ENCODE measurements at regions not wholly inside any gene's neighbourhood (a gene's known extent, or its start where the extent isn't known, plus 50 kb on each side); places are given as distances from the start of the nearest gene placed in this dataset.

DNA sequence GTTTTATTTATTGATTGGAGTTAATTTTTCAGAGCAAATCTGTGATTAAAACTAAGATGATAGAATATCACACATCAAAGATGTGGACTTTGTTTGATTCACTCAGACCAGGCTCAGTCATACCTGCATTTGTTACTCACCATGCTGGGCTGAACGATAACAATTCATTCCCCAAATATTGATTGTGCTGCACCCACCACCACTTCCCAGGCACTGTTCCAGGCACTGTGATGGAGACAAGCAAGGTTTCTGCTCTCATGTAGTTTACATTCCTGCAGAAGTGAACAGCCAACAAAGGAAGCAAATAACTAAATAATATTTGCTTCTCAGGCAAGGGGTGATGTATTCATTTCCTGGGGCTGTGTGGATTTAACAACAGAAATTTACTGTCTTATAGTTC, 428.3 kb downstream of the DNAH5 start:
- Histone ChIP-seq H3K36me3 (ENCODE audit: control insufficient read depth in 2 of 2, extremely low read depth in 1 of 2, insufficient read depth in 1 of 2, low read length in 1 of 2) (no peaks in the 10 kb centered on the region), H3K4me1 (ENCODE audit: control insufficient read depth in 1 of 2, extremely low read depth in 1 of 2, insufficient read depth in 2 of 2, low read length in 2 of 2) (no peaks in the 10 kb centered on the region), H3K9me3 (no peaks in the 10 kb centered on the region), H3K4me3 (ENCODE audit: control insufficient read depth in 1 of 2, extremely low read depth in 1 of 2, low read length in 1 of 2) (no peak overlapping the region), H3K27me3 (replicated peaks in 1 of 2; ENCODE audit: control insufficient read depth in 2 of 2, extremely low read depth in 1 of 2, insufficient read depth in 2 of 2, low read length in 1 of 2) (no peaks in the 10 kb centered on the region), H3K27ac (ENCODE audit: low read length) (no peak overlapping the region)
- ChIA-PET POLR2A (no interaction called here), CTCF (no interaction called here)
- Mint-ChIP-seq H3K27ac (no peak overlapping the region), H3K36me3 (no peaks in the 10 kb centered on the region), H3K4me3 (no peak overlapping the region), H3K27me3 (no peaks in the 10 kb centered on the region), H3K9me3 (peaks cover 4 to 13% (median 11%) of the 10 kb centered on the region in 3 donors), H3K4me1 (no peaks in the 10 kb centered on the region)
- ATAC-seq (replicated peaks in 1 of 4), result no peak
- WGBS (ENCODE audit: insufficient coverage), result no CpG with 5 or more reads among the region's 1 CpG
- no peak for DNase-seq

DNA sequence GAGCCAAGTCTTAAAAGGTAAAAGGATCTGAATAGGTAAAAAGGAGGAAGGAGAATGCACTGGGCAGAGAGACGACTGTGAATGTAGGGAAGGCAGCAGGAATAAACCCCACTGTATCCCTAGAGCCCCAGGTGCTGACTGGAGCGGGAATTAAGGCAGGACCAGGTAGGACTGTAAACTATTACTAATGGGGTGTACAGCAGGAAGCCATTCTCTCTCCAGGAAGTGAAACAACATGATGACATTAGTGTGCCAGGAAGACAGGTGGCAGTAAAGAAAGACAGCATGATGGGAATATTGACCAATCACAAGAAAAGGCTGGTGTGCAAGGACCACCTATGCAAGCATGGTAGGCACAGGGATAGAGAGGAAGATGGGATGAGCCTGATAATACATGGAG, 433.0 kb downstream of the DNAH5 start:
- H3K4me1 ChIP-seq (ENCODE audit: control insufficient read depth in 1 of 2, extremely low read depth in 1 of 2, insufficient read depth in 2 of 2, low read length in 2 of 2), result no peaks in the 10 kb centered on the region
- ChIA-PET CTCF (no interaction called here), POLR2A (no interaction called here)
- DNase-seq (no peak), ATAC-seq (replicated peaks in 1 of 4) (no peak)
- no peaks in the 10 kb centered on the region for H3K9me3 ChIP-seq
- Mint-ChIP-seq H3K9me3 (peaks cover 0 to 14% (median 5%) of the 10 kb centered on the region in 3 donors), H3K27ac (no peak overlapping the region), H3K4me3 (no peak overlapping the region), H3K36me3 (no peaks in the 10 kb centered on the region), H3K27me3 (no peaks in the 10 kb centered on the region), H3K4me1 (no peaks in the 10 kb centered on the region)
- no peak overlapping the region for H3K4me3 ChIP-seq (ENCODE audit: control insufficient read depth in 1 of 2, extremely low read depth in 1 of 2, low read length in 1 of 2)
- WGBS (ENCODE audit: insufficient coverage), result 60% methylated on average over 1 of the region's 2 CpGs
- H3K36me3 ChIP-seq (ENCODE audit: control insufficient read depth in 2 of 2, extremely low read depth in 1 of 2, insufficient read depth in 1 of 2, low read length in 1 of 2), result no peaks in the 10 kb centered on the region
- no peaks in the 10 kb centered on the region for H3K27me3 ChIP-seq (replicated peaks in 1 of 2; ENCODE audit: control insufficient read depth in 2 of 2, extremely low read depth in 1 of 2, insufficient read depth in 2 of 2, low read length in 1 of 2)
- no peak overlapping the region for H3K27ac ChIP-seq (ENCODE audit: low read length)

DNA sequence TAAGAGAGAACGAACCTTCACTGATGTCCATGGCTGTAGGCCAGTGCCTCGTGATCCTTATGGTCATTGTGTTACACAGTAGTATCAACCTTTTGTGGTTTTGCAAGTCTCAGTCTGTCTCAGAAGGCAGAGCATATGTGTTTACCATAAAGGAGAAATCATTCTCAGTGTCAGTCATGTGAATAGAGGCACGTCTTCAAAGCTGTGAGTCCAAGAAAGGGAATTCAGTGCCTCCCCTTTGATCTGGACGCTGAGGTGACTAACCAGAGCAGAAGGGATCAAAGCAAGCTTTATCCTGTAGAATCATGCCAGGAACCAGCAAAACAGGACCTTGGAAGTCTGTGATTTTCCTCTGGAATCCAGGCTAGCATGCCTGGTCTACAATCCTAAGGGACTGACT, 433.9 kb downstream of the DNAH5 start:
- 43% methylated on average over 4 of the region's 4 CpGs for WGBS (ENCODE audit: insufficient coverage)

DNA sequence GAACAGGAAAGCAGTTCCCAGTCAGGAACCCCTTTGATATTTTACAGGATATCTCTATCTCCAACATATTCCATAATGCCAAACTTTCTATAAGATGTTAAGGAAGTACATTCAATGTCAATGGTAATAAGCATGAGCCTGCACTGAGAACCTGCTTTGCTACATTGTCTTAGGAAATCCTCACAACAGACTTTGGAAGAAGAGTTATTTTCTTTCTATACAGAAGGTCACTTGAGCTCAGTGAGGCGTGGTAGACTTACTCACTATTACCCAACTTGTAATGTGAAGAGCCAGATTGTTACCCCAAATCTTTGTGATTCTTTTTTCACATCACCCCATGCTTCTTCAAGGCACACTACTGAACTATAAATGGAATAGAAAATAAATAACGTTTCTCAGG, 435.9 kb downstream of the DNAH5 start:
- Histone ChIP-seq H3K27ac (ENCODE audit: low read length) (no peak overlapping the region), H3K4me3 (ENCODE audit: control insufficient read depth in 1 of 2, extremely low read depth in 1 of 2, low read length in 1 of 2) (no peak overlapping the region), H3K4me1 (ENCODE audit: control insufficient read depth in 1 of 2, extremely low read depth in 1 of 2, insufficient read depth in 2 of 2, low read length in 2 of 2) (no peaks in the 10 kb centered on the region), H3K27me3 (replicated peaks in 1 of 2; ENCODE audit: control insufficient read depth in 2 of 2, extremely low read depth in 1 of 2, insufficient read depth in 2 of 2, low read length in 1 of 2) (no peaks in the 10 kb centered on the region), H3K36me3 (ENCODE audit: control insufficient read depth in 2 of 2, extremely low read depth in 1 of 2, insufficient read depth in 1 of 2, low read length in 1 of 2) (no peaks in the 10 kb centered on the region), H3K9me3 (no peaks in the 10 kb centered on the region)
- ChIA-PET CTCF (no interaction called here), POLR2A (no interaction called here)
- Mint-ChIP-seq H3K27ac (no peak overlapping the region), H3K4me3 (no peak overlapping the region), H3K36me3 (no peaks in the 10 kb centered on the region), H3K27me3 (no peaks in the 10 kb centered on the region), H3K9me3 (peaks cover 0 to 23% (median 5%) of the 10 kb centered on the region in 3 donors), H3K4me1 (no peaks in the 10 kb centered on the region)
- DNase-seq (no peak), ATAC-seq (replicated peaks in 1 of 4) (no peak)
- no CpG with 5 or more reads among the region's 2 CpGs for WGBS (ENCODE audit: insufficient coverage)

More for the DNA sequence above, 433.9 kb downstream of the DNAH5 start:
- Mint-ChIP-seq H3K4me3 (no peak overlapping the region), H3K36me3 (no peaks in the 10 kb centered on the region), H3K27ac (no peak overlapping the region), H3K27me3 (no peaks in the 10 kb centered on the region), H3K9me3 (peaks cover 0 to 20% (median 5%) of the 10 kb centered on the region in 3 donors), H3K4me1 (no peaks in the 10 kb centered on the region)
- ChIA-PET CTCF (no interaction called here), POLR2A (no interaction called here)
- Histone ChIP-seq H3K4me1 (ENCODE audit: control insufficient read depth in 1 of 2, extremely low read depth in 1 of 2, insufficient read depth in 2 of 2, low read length in 2 of 2) (no peaks in the 10 kb centered on the region), H3K27ac (ENCODE audit: low read length) (no peak overlapping the region), H3K36me3 (ENCODE audit: control insufficient read depth in 2 of 2, extremely low read depth in 1 of 2, insufficient read depth in 1 of 2, low read length in 1 of 2) (no peaks in the 10 kb centered on the region), H3K27me3 (replicated peaks in 1 of 2; ENCODE audit: control insufficient read depth in 2 of 2, extremely low read depth in 1 of 2, insufficient read depth in 2 of 2, low read length in 1 of 2) (no peaks in the 10 kb centered on the region), H3K9me3 (no peaks in the 10 kb centered on the region), H3K4me3 (ENCODE audit: control insufficient read depth in 1 of 2, extremely low read depth in 1 of 2, low read length in 1 of 2) (no peak overlapping the region)
- DNase-seq, result no peak
- no peak for ATAC-seq (replicated peaks in 1 of 4)

DNA sequence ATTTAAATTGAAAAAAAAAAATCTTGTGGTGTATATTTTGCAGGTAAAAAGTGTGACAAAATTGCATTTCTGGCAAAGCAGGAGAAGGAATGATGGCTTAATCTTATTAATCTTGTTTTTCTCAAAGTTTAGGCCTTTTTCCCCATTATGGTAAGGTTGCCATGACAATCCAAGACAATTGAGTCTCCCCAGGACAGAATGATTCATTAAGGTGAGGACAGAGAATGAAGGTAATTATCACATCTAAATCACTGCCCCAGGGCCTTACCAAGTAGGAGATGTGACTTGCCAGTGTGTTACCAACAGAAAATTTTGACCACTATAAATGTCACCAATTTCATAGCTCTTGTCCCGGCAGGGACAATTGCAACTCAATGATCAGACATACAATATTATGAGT, 439.2 kb downstream of the DNAH5 start:
- ATAC-seq (replicated peaks in 1 of 4), result no peak
- H3K9me3 ChIP-seq, result no peaks in the 10 kb centered on the region
- ChIA-PET POLR2A (no interaction called here), CTCF (no interaction called here)
- Mint-ChIP-seq H3K4me3 (no peak overlapping the region), H3K36me3 (no peaks in the 10 kb centered on the region), H3K4me1 (no peaks in the 10 kb centered on the region), H3K27me3 (no peaks in the 10 kb centered on the region), H3K9me3 (peaks cover 0 to 19% (median 5%) of the 10 kb centered on the region in 3 donors), H3K27ac (no peak overlapping the region)
- H3K27me3 ChIP-seq (replicated peaks in 1 of 2; ENCODE audit: control insufficient read depth in 2 of 2, extremely low read depth in 1 of 2, insufficient read depth in 2 of 2, low read length in 1 of 2), result no peaks in the 10 kb centered on the region
- H3K4me1 ChIP-seq (ENCODE audit: control insufficient read depth in 1 of 2, extremely low read depth in 1 of 2, insufficient read depth in 2 of 2, low read length in 2 of 2), result no peaks in the 10 kb centered on the region
- no peak for DNase-seq
- no peaks in the 10 kb centered on the region for H3K36me3 ChIP-seq (ENCODE audit: control insufficient read depth in 2 of 2, extremely low read depth in 1 of 2, insufficient read depth in 1 of 2, low read length in 1 of 2)
- no peak overlapping the region for H3K4me3 ChIP-seq (ENCODE audit: control insufficient read depth in 1 of 2, extremely low read depth in 1 of 2, low read length in 1 of 2)
- no peak overlapping the region for H3K27ac ChIP-seq (ENCODE audit: low read length)
- WGBS (ENCODE audit: insufficient coverage), result no CpG with 5 or more reads among the region's 1 CpG

DNA sequence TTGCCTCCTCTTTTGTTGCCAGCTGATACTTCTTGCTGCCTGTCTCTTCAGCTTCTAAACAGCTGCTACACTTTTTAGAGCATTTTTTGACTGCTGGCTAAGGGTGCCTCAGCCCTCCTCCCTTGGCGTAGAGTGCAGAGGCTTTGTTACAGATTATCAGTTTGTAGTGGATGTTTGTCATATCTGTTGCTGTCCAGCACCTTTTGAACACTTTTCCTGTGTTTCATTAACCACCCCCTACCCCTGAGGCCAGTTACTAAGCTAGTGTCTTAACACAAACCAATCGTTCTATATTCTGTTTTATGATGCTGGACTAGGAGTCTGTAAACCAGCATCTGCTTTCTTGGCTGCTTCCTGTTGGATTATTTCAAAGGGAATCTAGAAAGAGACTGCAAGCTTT, 441.5 kb downstream of the DNAH5 start:
- no peaks in the 10 kb centered on the region for H3K27me3 Mint-ChIP-seq
- CTCF ChIA-PET, result no interaction called here
- DNase-seq (no peak), ATAC-seq (replicated peaks in 1 of 4) (no peak)
- peaks cover 3 to 19% (median 4%) of the 10 kb centered on the region in 3 donors for H3K9me3 Mint-ChIP-seq
- H3K9me3 ChIP-seq, result no peaks in the 10 kb centered on the region
- no peaks in the 10 kb centered on the region for H3K27me3 ChIP-seq (replicated peaks in 1 of 2; ENCODE audit: control insufficient read depth in 2 of 2, extremely low read depth in 1 of 2, insufficient read depth in 2 of 2, low read length in 1 of 2)
- no peak overlapping the region for H3K4me3 ChIP-seq (ENCODE audit: control insufficient read depth in 1 of 2, extremely low read depth in 1 of 2, low read length in 1 of 2)
- WGBS (ENCODE audit: insufficient coverage), result no CpG with 5 or more reads among the region's 2 CpGs
- H3K4me1 Mint-ChIP-seq, result no peaks in the 10 kb centered on the region
- no peaks in the 10 kb centered on the region for H3K4me1 ChIP-seq (ENCODE audit: control insufficient read depth in 1 of 2, extremely low read depth in 1 of 2, insufficient read depth in 2 of 2, low read length in 2 of 2)
- H3K4me3 Mint-ChIP-seq, result no peak overlapping the region
- H3K27ac Mint-ChIP-seq, result no peak overlapping the region
- H3K36me3 Mint-ChIP-seq, result no peaks in the 10 kb centered on the region
- no peaks in the 10 kb centered on the region for H3K36me3 ChIP-seq (ENCODE audit: control insufficient read depth in 2 of 2, extremely low read depth in 1 of 2, insufficient read depth in 1 of 2, low read length in 1 of 2)
- H3K27ac ChIP-seq (ENCODE audit: low read length), result no peak overlapping the region
- POLR2A ChIA-PET, result no interaction called here

DNA sequence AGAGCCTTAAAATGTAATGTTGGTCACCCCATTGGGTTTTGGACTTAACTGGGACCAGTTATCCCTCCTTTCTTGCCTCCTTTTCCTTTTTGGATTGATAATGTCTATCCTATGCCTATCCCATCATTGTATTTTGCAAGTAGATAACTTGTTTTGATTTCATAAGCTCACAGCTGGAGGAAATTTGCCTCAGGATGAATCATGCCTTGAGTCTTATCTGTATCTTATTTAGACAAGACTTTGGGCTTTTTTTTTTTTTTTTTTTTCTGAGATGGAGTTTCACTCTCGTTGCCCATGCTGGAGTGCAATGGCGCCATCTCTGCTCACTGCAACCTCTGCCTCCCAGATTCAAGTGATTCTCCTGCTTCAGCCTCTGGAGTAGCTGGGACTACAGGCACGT, 443.3 kb downstream of the DNAH5 start:
- Histone ChIP-seq H3K4me3 (ENCODE audit: control insufficient read depth in 1 of 2, extremely low read depth in 1 of 2, low read length in 1 of 2) (no peak overlapping the region), H3K4me1 (ENCODE audit: control insufficient read depth in 1 of 2, extremely low read depth in 1 of 2, insufficient read depth in 2 of 2, low read length in 2 of 2) (no peaks in the 10 kb centered on the region), H3K27ac (ENCODE audit: low read length) (no peak overlapping the region), H3K36me3 (ENCODE audit: control insufficient read depth in 2 of 2, extremely low read depth in 1 of 2, insufficient read depth in 1 of 2, low read length in 1 of 2) (no peaks in the 10 kb centered on the region), H3K9me3 (no peaks in the 10 kb centered on the region), H3K27me3 (replicated peaks in 1 of 2; ENCODE audit: control insufficient read depth in 2 of 2, extremely low read depth in 1 of 2, insufficient read depth in 2 of 2, low read length in 1 of 2) (no peaks in the 10 kb centered on the region)
- no peak for DNase-seq
- Mint-ChIP-seq H3K27me3 (no peaks in the 10 kb centered on the region), H3K4me3 (no peak overlapping the region), H3K4me1 (no peaks in the 10 kb centered on the region), H3K27ac (no peak overlapping the region), H3K36me3 (no peaks in the 10 kb centered on the region), H3K9me3 (peaks cover 3 to 14% (median 4%) of the 10 kb centered on the region in 3 donors)
- ChIA-PET CTCF (no interaction called here), POLR2A (no interaction called here)
- ATAC-seq (replicated peaks in 1 of 4), result no peak
- WGBS (ENCODE audit: insufficient coverage), result 60% methylated on average over 1 of the region's 3 CpGs
